GM21447 (cell line): ENCODE measurements at regions not wholly inside any gene's neighbourhood (a gene's known extent, or its start where the extent isn't known, plus 50 kb on each side); places are given as distances from the start of the nearest gene placed in this dataset.
"Not testable (repeated sequence)": the region's sequence is repeated elsewhere in the genome, so short reads cannot be mapped to it uniquely, and the experiment has no call there.

Experiments used
- ATAC-seq: cut with Tn5 transposase; IDR thresholded peaks from one replicate; pipeline ENCODE4 v1.9.1; 2021; ENCODE audit not compliant: unreplicated experiment

- ATAC-seq: no peak
Measured at GRCh38 chr12:82529101-82529500, 157.6 kb upstream of the TMTC2 start.

- no peak for ATAC-seq
Measured at GRCh38 chr12:82529954-82530353, 156.8 kb upstream of the TMTC2 start.

GRCh38 chr12:82530394-82530793 lies 156.3 kb upstream of the TMTC2 start:
- ATAC-seq: no peak

- no peak for ATAC-seq
Measured at GRCh38 chr12:82533341-82533740, 153.4 kb upstream of the TMTC2 start.

- no peak for ATAC-seq
Measured at GRCh38 chr12:82537436-82537835, 149.3 kb upstream of the TMTC2 start.

GRCh38 chr12:82554529-82554928 lies 132.2 kb upstream of the TMTC2 start:
- ATAC-seq: peak; percentile 91

- ATAC-seq: no peak
Measured at GRCh38 chr12:82555699-82556098, 131.0 kb upstream of the TMTC2 start.

GRCh38 chr12:82565966-82566365 lies 120.7 kb upstream of the TMTC2 start:
- no peak for ATAC-seq

- no peak for ATAC-seq
Measured at GRCh38 chr12:82567688-82568087, 119.0 kb upstream of the TMTC2 start.

- ATAC-seq: no peak
Measured at GRCh38 chr12:82574191-82574590, 112.5 kb upstream of the TMTC2 start.

- ATAC-seq: no peak
Measured at GRCh38 chr12:82578725-82579124, 108.0 kb upstream of the TMTC2 start.

- ATAC-seq: no peak
Measured at GRCh38 chr12:82583756-82584155, 103.0 kb upstream of the TMTC2 start.

GRCh38 chr12:82593143-82593542 lies 93.6 kb upstream of the TMTC2 start:
- ATAC-seq: peak; percentile 39

- ATAC-seq: peak; percentile 94
Measured at GRCh38 chr12:82593901-82594396, 92.8 kb upstream of the TMTC2 start.

- no peak for ATAC-seq
Measured at GRCh38 chr12:82595941-82596340, 90.8 kb upstream of the TMTC2 start.

- no peak for ATAC-seq
Measured at GRCh38 chr12:82596483-82596882, 90.2 kb upstream of the TMTC2 start.

GRCh38 chr12:82600379-82600778 lies 86.3 kb upstream of the TMTC2 start:
- no peak for ATAC-seq

- ATAC-seq: not testable (repeated sequence)
Measured at GRCh38 chr12:82603647-82604046, 83.1 kb upstream of the TMTC2 start.

- peak; percentile 75 for ATAC-seq
Measured at GRCh38 chr12:82605115-82605514, 81.6 kb upstream of the TMTC2 start.

- no peak for ATAC-seq
Measured at GRCh38 chr12:82608706-82609105, 78.0 kb upstream of the TMTC2 start.

- no peak for ATAC-seq
Measured at GRCh38 chr12:82609234-82609914, 77.3 kb upstream of the TMTC2 start.

- ATAC-seq: no peak
Measured at GRCh38 chr12:82619644-82620043, 67.1 kb upstream of the TMTC2 start.

GRCh38 chr12:82620917-82621316 lies 65.8 kb upstream of the TMTC2 start:
- no peak for ATAC-seq
